TTC549 (cell line): ENCODE measurements at regions not wholly inside any gene's neighbourhood (a gene's known extent, or its start where the extent isn't known, plus 50 kb on each side); places are given as distances from the start of the nearest gene placed in this dataset.
"Not testable (repeated sequence)": the region's sequence is repeated elsewhere in the genome, so short reads cannot be mapped to it uniquely, and the experiment has no call there.

Source experiments
- FAIRE-seq: peaks from 2 replicates; lab custom pipeline; 2012; peaks lifted over from hg19 to GRCh38; lab: Jason Lieb, UNC

- FAIRE-seq, result not testable (repeated sequence)
Measured at GRCh38 chr3:110001905-110002304, 664.6 kb upstream of the DPPA4 start.

- FAIRE-seq, result no peak
Measured at GRCh38 chr3:110006913-110007312, 669.6 kb upstream of the DPPA4 start.

- FAIRE-seq, result no peak
Measured at GRCh38 chr3:110015231-110015963, 678.1 kb upstream of the DPPA4 start.

GRCh38 chr3:110016235-110016815 is 679.0 kb upstream of the DPPA4 start:
- FAIRE-seq, result no peak

GRCh38 chr3:110017304-110017703 is 680.0 kb upstream of the DPPA4 start:
- FAIRE-seq, result no peak

GRCh38 chr3:110021659-110022058 is 684.3 kb upstream of the DPPA4 start:
- no peak for FAIRE-seq

GRCh38 chr3:110023022-110023421 is 685.7 kb upstream of the DPPA4 start:
- FAIRE-seq, result not testable (repeated sequence)

GRCh38 chr3:110026421-110026820 is 689.1 kb upstream of the DPPA4 start:
- no peak for FAIRE-seq

GRCh38 chr3:110027446-110028080 is 690.2 kb upstream of the DPPA4 start:
- no peak for FAIRE-seq

GRCh38 chr3:110031975-110032374 is 694.6 kb upstream of the DPPA4 start:
- no peak for FAIRE-seq

- no peak for FAIRE-seq
Measured at GRCh38 chr3:110059431-110059830, 722.1 kb upstream of the DPPA4 start.

GRCh38 chr3:110062716-110063115 is 725.4 kb upstream of the DPPA4 start:
- no peak for FAIRE-seq

- FAIRE-seq, result no peak
Measured at GRCh38 chr3:110063178-110063577, 725.8 kb upstream of the DPPA4 start.

GRCh38 chr3:110066206-110066605 is 728.9 kb upstream of the DPPA4 start:
- no peak for FAIRE-seq

- FAIRE-seq, result no peak
Measured at GRCh38 chr3:110067527-110067926, 730.2 kb upstream of the DPPA4 start.

- no peak for FAIRE-seq
Measured at GRCh38 chr3:110069761-110070160, 732.4 kb upstream of the DPPA4 start.

- no peak for FAIRE-seq
Measured at GRCh38 chr3:110070161-110070916, 733.0 kb upstream of the DPPA4 start.

GRCh38 chr3:110074095-110074494 is 736.7 kb upstream of the DPPA4 start:
- no peak for FAIRE-seq

- FAIRE-seq, result no peak
Measured at GRCh38 chr3:110077093-110077492, 739.7 kb upstream of the DPPA4 start.

- FAIRE-seq, result no peak
Measured at GRCh38 chr3:110093411-110093810, 756.1 kb upstream of the DPPA4 start.

GRCh38 chr3:110093812-110094401 is 756.6 kb upstream of the DPPA4 start:
- no peak for FAIRE-seq

- no peak for FAIRE-seq
Measured at GRCh38 chr3:110099711-110100110, 762.4 kb upstream of the DPPA4 start.

GRCh38 chr3:110101361-110101760 is 764.0 kb upstream of the DPPA4 start:
- FAIRE-seq, result no peak
